ENCODE measurements at regions not wholly inside any gene's neighbourhood (a gene's known extent, or its start where the extent isn't known, plus 50 kb on each side); places are given as distances from the start of the nearest gene placed in this dataset.

DNA sequence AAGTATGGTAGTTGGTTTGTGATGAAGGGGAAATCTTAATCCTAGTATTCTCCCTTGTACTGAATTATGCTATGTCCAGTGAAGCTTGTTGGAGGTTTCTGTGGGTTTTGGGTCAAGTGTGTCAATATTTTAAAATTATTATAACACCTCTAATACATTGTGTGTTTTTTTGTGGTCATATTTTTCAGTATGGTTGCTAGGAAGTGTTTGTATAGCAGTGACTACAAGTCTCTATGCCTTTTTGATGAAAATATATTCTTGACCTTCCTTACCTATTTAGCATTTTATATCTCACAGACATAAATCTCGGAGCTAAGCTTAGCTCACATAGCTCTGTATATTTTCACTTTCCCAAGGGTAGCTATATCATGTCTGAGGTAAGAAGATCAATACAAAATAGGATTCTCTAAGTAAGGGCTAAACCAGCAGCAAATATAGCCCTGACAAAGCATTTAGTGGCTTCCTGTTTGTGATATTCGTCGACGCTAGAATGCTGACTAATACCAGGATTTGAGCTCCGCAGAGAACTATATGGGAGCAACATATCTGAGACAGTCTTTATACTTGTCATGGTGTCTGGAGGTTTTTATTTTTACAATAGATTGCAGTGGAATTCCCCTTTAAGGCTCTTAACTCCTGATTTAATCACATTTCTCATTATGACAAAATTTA is 82.3 kb downstream of the MACIR start:
- Histone ChIP-seq H4K20me1 (ENCODE audit: control insufficient read depth, insufficient read depth, low read length, poor library complexity, severe bottlenecking) (no peaks in the 10 kb centered on the region), H3K9ac (ENCODE audit: low read length) (no peak overlapping the region), H3K4me1 (ENCODE audit: control insufficient read depth in 2 of 2, insufficient read depth in 2 of 2, low read length in 2 of 2) (no peaks in the 10 kb centered on the region), H3K4me2 (replicated peaks; ENCODE audit: low read depth, low read length, poor library complexity, severe bottlenecking) (no peak overlapping the region), H3K79me2 (ENCODE audit: control insufficient read depth, insufficient read depth, low read length) (no peaks in the 10 kb centered on the region), H3K27me3 (replicated peaks in 1 of 4; ENCODE audit: control extremely low read depth in 1 of 4, control insufficient read depth in 3 of 4, insufficient read depth in 4 of 4, low read length in 3 of 4) (no peaks in the 10 kb centered on the region), H3K27ac (ENCODE audit: low read length in 2 of 2) (no peak overlapping the region), H3K9me3 (ENCODE audit: control extremely low read depth in 1 of 3, control insufficient read depth in 2 of 3, insufficient read depth in 1 of 3, low read length in 2 of 3) (no peaks in the 10 kb centered on the region), H2AFZ (ENCODE audit: insufficient read depth, low read depth, low read length, poor library complexity, severe bottlenecking) (no peak overlapping the region), H3K4me3 (ENCODE audit: control extremely low read depth in 1 of 5, extremely low read depth in 1 of 5, insufficient read depth in 1 of 5, low read depth in 2 of 5, low read length in 4 of 5) (no peak overlapping the region), H3K36me3 (replicated peaks in 1 of 2; ENCODE audit: control extremely low read depth in 1 of 2, control insufficient read depth in 1 of 2, extremely low read depth in 1 of 2, insufficient read depth in 2 of 2, low read length in 1 of 2) (no peaks in the 10 kb centered on the region)
- Mint-ChIP-seq H3K4me1 (no peaks in the 10 kb centered on the region), H3K27me3 (peaks cover 3% of the 10 kb centered on the region), H3K27ac (no peak overlapping the region), H3K9me3 (ENCODE audit: insufficient read depth) (peaks cover 3% of the 10 kb centered on the region), H3K4me3 (no peak overlapping the region)
- TF ChIP-seq, protein P1, sequence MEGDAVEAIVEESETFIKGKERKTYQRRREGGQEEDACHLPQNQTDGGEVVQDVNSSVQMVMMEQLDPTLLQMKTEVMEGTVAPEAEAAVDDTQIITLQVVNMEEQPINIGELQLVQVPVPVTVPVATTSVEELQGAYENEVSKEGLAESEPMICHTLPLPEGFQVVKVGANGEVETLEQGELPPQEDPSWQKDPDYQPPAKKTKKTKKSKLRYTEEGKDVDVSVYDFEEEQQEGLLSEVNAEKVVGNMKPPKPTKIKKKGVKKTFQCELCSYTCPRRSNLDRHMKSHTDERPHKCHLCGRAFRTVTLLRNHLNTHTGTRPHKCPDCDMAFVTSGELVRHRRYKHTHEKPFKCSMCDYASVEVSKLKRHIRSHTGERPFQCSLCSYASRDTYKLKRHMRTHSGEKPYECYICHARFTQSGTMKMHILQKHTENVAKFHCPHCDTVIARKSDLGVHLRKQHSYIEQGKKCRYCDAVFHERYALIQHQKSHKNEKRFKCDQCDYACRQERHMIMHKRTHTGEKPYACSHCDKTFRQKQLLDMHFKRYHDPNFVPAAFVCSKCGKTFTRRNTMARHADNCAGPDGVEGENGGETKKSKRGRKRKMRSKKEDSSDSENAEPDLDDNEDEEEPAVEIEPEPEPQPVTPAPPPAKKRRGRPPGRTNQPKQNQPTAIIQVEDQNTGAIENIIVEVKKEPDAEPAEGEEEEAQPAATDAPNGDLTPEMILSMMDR (IDR thresholded peaks at IDR 0.05), result no peak
- no peak for TF ChIP-seq EZH2 (IDR thresholded peaks at IDR 0.05; ENCODE audit: borderline replicate concordance, insufficient read depth, low read depth, low read length, poor library complexity, severe bottlenecking)
- ATAC-seq (ENCODE audit: low read depth) (no peak), DNase-seq (no peak)
- no CpG with 5 or more reads among the region's 5 CpGs for WGBS (ENCODE audit: insufficient coverage)
- CTCF ChIA-PET, result no interaction called here
- intact Hi-C loops (cut with micrococcal nuclease), result no loop called here
- POLR2A ChIA-PET, result no interaction called here

DNA sequence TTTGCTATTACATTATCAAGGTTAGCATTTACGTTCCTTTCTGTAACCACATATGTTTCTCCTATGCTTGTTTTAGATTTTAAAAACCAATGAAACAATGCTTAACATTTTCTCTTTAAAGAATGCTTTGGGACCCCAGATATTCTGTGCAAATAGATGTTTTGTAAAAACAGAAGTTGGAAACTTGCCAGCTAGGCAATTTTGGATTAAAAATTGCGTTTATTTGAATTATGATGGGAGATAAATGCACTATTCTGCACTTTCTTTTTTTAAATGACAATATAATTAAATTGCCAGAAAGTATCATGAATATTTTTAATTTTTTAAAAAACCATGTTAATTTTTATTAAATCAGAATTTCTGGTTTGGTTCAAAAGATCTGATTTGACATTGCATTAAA is 81.6 kb downstream of the MACIR start:
- Histone ChIP-seq H3K9me3 (ENCODE audit: control extremely low read depth in 1 of 3, control insufficient read depth in 2 of 3, insufficient read depth in 1 of 3, low read length in 2 of 3) (no peaks in the 10 kb centered on the region), H4K20me1 (ENCODE audit: control insufficient read depth, insufficient read depth, low read length, poor library complexity, severe bottlenecking) (no peaks in the 10 kb centered on the region), H3K9ac (ENCODE audit: low read length) (no peak overlapping the region), H3K4me2 (replicated peaks; ENCODE audit: low read depth, low read length, poor library complexity, severe bottlenecking) (no peak overlapping the region), H3K36me3 (replicated peaks in 1 of 2; ENCODE audit: control extremely low read depth in 1 of 2, control insufficient read depth in 1 of 2, extremely low read depth in 1 of 2, insufficient read depth in 2 of 2, low read length in 1 of 2) (no peaks in the 10 kb centered on the region), H3K4me1 (ENCODE audit: control insufficient read depth in 2 of 2, insufficient read depth in 2 of 2, low read length in 2 of 2) (no peaks in the 10 kb centered on the region), H3K4me3 (ENCODE audit: control extremely low read depth in 1 of 5, extremely low read depth in 1 of 5, insufficient read depth in 1 of 5, low read depth in 2 of 5, low read length in 4 of 5) (no peak overlapping the region), H3K27ac (ENCODE audit: low read length in 2 of 2) (no peak overlapping the region), H3K27me3 (replicated peaks in 1 of 4; ENCODE audit: control extremely low read depth in 1 of 4, control insufficient read depth in 3 of 4, insufficient read depth in 4 of 4, low read length in 3 of 4) (no peaks in the 10 kb centered on the region), H2AFZ (ENCODE audit: insufficient read depth, low read depth, low read length, poor library complexity, severe bottlenecking) (no peak overlapping the region), H3K79me2 (ENCODE audit: control insufficient read depth, insufficient read depth, low read length) (no peaks in the 10 kb centered on the region)
- CTCF ChIA-PET, result no interaction called here
- whole genome bisulfite sequencing (ENCODE audit: insufficient coverage), result no CpG with 5 or more reads among the region's 2 CpGs
- Mint-ChIP-seq H3K4me3 (no peak overlapping the region), H3K27ac (no peak overlapping the region), H3K4me1 (no peaks in the 10 kb centered on the region), H3K27me3 (peaks cover 3% of the 10 kb centered on the region), H3K9me3 (ENCODE audit: insufficient read depth) (peaks cover 3% of the 10 kb centered on the region)
- POLR2A ChIA-PET, result no interaction called here
- DNase-seq (no peak), ATAC-seq (ENCODE audit: low read depth) (no peak)
- TF ChIP-seq EZH2 (IDR thresholded peaks at IDR 0.05; ENCODE audit: borderline replicate concordance, insufficient read depth, low read depth, low read length, poor library complexity, severe bottlenecking), result no peak
- TF ChIP-seq, protein P1 (IDR thresholded peaks at IDR 0.05), result no peak
- intact Hi-C loops (cut with micrococcal nuclease), result no loop called here
